Prostate gland (tissue), 2 donors: ENCODE measurements at regions not wholly inside any gene's neighbourhood (a gene's known extent, or its start where the extent isn't known, plus 50 kb on each side); places are given as distances from the start of the nearest gene placed in this dataset.

ENCODE experiments used
- DNase-seq: peaks from one replicate; pipeline ENCODE4 v3.0.0-alpha.2; 2019; ENCODE audit warnings: low spot score
- H3K27ac ChIP-seq, 2 donors: fragments of 200-600 bp; sonication (generic); 2 replicates each; pipeline ENCODE4 v1.5.1; 2017 to 2019
- H3K27me3 ChIP-seq: fragments of 200-600 bp; sonication (generic); replicated peaks from 2 replicates; pipeline ENCODE4 v1.5.1; 2019; ENCODE audit not compliant: insufficient read depth
- H3K36me3 ChIP-seq, 2 donors: fragments of 200-600 bp; sonication (generic); 1 replicate in 1 of 2; 2 replicates in 1 of 2; pipeline versions ENCODE4 v1.5.1 to v1.8.1; 2017 to 2019
- H3K4me1 ChIP-seq: fragments of 200-600 bp; sonication (generic); replicated peaks from 2 replicates; pipeline ENCODE4 v1.5.1; 2019
- H3K4me3 ChIP-seq, 2 donors: fragments of 200-600 bp; sonication (generic); 2 replicates each; pipeline ENCODE4 v1.5.1; 2017 to 2019
- H3K9me3 ChIP-seq: fragments of 200-600 bp; sonication (generic); 2 replicates; pipeline ENCODE4 v1.5.1; 2017
- POLR2A ChIP-seq: fragments of 450-650 bp; IDR thresholded peaks from one replicate; pipeline ENCODE4 v1.6.1; 2016; ENCODE audit warnings: antibody characterized with exemption, mild to moderate bottlenecking
- POLR2AphosphoS5 ChIP-seq: sonication (generic); formaldehyde crosslinking; IDR thresholded peaks from one replicate; pipeline ENCODE4 v1.6.1; 2017; ENCODE audit warnings: antibody characterized with exemption
- WGBS: methylation state at CpG from one replicate; pipeline ENCODE4 v1.1.5; 2018; 5-methylcytosine and 5-hydroxymethylcytosine counted together
- intact Hi-C: fragments of 100-400 bp; cut with DNase I; formaldehyde crosslinking; loops from one replicate; pipeline ENCODE4 v1.14.2; 2022
- TF ChIP-seq, protein P1 (sequence below), 4 experiments: fragments of 200-600 bp in 2 of 4; fragments of 450-650 bp in 2 of 4; sonication (generic) in 2 of 4; IDR thresholded peaks; 1 replicate in 3 of 4; 2 replicates in 1 of 4; pipeline ENCODE4 v1.5.1; 2016 to 2019; ENCODE audit warnings: antibody characterized with exemption in 4 of 4, mild to moderate bottlenecking in 2 of 4, moderate library complexity in 2 of 4

DNA sequence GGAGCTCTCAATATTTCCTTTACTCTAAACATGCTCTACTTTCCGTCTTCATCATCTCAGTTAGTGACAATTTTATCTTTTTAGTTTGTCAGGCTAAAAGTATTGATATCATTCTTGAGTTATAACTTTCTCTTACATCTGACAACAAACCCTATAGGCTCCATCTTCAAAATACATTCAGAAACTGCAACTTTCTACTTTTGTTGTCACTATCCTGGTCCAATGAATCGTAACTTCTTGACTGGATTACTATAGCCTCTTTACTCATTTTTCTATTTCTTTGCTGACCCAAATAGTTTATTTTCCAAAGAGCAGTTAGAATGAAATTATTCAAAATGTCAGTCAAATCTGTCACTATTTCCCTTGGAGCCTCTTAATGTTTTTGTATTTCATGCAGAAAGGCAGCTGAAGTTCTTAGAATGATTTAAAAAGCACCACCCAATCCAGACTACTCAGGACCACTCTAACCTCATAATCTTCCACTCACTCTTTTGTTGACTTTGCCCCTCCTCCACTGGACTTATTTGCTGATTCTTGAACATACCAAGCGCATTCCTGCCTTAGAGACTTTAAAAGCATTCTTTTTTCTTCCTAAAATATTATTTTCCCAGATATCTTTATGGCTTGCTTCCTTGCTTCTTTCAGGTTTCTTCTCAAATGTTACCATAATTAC, 119.9 kb upstream of the CBLB start:
- Histone ChIP-seq H3K27me3 (no peaks in the 10 kb centered on the region), H3K9me3 (no peaks in the 10 kb centered on the region), H3K4me1 (no peaks in the 10 kb centered on the region), H3K4me3 (no peak overlapping the region), H3K36me3 (no peaks in the 10 kb centered on the region), H3K27ac (no peak overlapping the region)
- no peak for TF ChIP-seq POLR2AphosphoS5
- TF ChIP-seq, protein P1, sequence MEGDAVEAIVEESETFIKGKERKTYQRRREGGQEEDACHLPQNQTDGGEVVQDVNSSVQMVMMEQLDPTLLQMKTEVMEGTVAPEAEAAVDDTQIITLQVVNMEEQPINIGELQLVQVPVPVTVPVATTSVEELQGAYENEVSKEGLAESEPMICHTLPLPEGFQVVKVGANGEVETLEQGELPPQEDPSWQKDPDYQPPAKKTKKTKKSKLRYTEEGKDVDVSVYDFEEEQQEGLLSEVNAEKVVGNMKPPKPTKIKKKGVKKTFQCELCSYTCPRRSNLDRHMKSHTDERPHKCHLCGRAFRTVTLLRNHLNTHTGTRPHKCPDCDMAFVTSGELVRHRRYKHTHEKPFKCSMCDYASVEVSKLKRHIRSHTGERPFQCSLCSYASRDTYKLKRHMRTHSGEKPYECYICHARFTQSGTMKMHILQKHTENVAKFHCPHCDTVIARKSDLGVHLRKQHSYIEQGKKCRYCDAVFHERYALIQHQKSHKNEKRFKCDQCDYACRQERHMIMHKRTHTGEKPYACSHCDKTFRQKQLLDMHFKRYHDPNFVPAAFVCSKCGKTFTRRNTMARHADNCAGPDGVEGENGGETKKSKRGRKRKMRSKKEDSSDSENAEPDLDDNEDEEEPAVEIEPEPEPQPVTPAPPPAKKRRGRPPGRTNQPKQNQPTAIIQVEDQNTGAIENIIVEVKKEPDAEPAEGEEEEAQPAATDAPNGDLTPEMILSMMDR (IDR thresholded peaks at IDR 0.05): no peak
- no peak for TF ChIP-seq POLR2A
- no peak for DNase-seq
- intact Hi-C loops: no loop called here
- 93% methylated on average over 3 of the region's 3 CpGs for WGBS

DNA sequence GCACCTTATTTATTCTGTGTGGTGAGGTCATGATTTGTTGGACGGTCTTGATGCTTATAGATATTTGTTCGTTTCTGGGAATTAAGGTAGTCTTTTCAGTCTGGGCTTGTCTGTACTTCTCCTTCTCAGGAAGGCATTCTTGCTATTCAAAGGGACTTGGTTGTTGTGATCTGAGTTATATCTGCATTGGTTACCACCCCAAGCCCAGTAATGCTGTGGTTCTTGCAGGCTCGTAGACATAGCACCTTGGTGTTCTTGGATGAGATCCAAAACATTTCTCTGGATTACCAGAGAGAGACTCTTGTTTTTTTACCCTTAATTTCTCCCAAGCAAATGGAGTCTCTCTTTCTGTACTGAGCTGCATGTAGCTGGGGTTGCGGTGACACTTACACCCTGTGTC, 128.0 kb upstream of the CBLB start:
- Histone ChIP-seq H3K27ac (no peak overlapping the region), H3K36me3 (no peaks in the 10 kb centered on the region), H3K9me3 (no peaks in the 10 kb centered on the region), H3K4me1 (no peaks in the 10 kb centered on the region), H3K27me3 (no peaks in the 10 kb centered on the region), H3K4me3 (no peak overlapping the region)
- DNase-seq: no peak
- intact Hi-C loops: no loop called here
- WGBS: 66% methylated on average over 4 of the region's 4 CpGs
- TF ChIP-seq POLR2A (no peak), POLR2AphosphoS5 (no peak)
- TF ChIP-seq, protein P1 (IDR thresholded peaks at IDR 0.05): no peak

DNA sequence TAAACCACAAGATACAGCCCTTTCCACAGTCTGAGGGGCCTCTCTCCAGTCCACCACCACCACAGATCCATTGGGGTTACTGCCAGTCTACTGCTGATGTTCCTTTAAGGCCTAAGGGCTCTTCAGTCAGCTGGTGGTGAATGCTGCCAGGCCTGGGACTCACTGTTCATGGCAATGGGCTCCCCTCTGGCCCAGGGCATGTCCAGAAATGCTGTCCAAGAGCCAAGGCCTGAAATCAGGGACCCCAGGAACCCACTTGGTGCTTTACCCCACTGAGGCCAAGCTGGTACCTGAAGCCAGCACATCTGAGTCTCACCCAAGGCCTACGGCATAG, 128.6 kb upstream of the CBLB start:
- 88% methylated on average over 1 of the region's 1 CpG for WGBS
- intact Hi-C loops: no loop called here
- Histone ChIP-seq H3K4me3 (no peak overlapping the region), H3K9me3 (no peaks in the 10 kb centered on the region), H3K4me1 (no peaks in the 10 kb centered on the region), H3K27me3 (no peaks in the 10 kb centered on the region), H3K27ac (no peak overlapping the region), H3K36me3 (no peaks in the 10 kb centered on the region)
- no peak for DNase-seq
- TF ChIP-seq, protein P1 (IDR thresholded peaks at IDR 0.05): no peak
- no peak for TF ChIP-seq POLR2AphosphoS5
- TF ChIP-seq POLR2A: no peak

DNA sequence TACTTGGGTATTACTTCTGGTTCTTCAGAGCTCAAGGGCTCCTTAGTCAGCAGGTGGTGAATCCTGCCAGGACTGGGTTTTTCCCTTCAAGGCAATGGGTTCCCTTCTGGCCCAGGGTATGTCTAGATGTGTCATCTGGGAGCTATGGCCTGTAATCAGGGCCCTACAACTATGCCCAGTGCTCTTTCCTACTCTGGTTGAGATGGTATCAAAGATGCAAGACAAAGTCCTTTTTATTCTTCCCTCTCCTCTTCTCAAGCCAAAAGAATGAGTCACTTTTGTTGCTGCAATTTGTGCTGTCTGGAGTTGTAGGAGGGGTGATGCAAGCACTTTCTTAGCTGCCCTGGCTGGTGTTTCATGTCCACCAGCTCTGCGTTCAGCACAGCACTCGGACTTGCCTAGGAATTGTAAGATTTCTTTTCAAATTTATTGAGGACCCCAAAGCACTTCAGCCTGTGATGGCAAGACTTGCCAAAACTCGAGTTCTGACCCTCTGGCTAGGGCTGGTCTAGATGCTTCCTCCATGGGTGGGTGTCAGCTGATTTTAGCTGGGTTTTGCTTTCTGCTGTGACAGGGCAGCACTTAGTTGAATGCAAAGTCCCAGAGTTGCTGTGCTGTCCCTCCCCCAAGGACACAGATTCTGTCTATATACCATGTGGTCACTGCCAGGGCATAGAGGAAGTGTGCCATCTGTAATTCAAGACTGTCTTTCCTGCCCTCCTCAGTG, 129.2 kb upstream of the CBLB start:
- intact Hi-C loops: no loop called here
- H3K4me1 ChIP-seq: no peaks in the 10 kb centered on the region
- no peaks in the 10 kb centered on the region for H3K9me3 ChIP-seq
- H3K36me3 ChIP-seq: no peaks in the 10 kb centered on the region
- H3K4me3 ChIP-seq: no peak overlapping the region
- H3K27me3 ChIP-seq: no peaks in the 10 kb centered on the region
- H3K27ac ChIP-seq: no peak overlapping the region
- no peak for DNase-seq
- TF ChIP-seq POLR2A (no peak), POLR2AphosphoS5 (no peak)
- TF ChIP-seq, protein P1 (IDR thresholded peaks at IDR 0.05): no peak
- 87% methylated on average over 3 of the region's 3 CpGs for WGBS

DNA sequence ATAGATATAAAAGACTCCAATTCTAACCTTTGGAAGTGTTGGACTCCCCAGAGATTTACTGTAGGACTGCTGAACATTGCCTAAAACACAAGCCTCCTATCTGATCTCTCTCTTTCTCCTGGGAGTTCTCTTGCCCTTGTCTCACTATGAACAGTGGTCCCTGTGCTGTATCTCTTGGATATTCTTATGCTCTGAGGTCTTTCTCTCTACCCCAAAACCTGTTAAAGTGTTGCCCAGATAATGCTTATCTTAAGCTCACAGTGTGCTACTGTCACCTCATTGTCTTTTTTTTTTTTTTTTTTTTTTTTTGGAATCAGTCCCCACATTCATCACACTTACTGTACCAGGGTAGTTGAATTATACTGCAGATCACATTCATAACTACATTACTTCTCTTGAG, 131.0 kb upstream of the CBLB start:
- no peaks in the 10 kb centered on the region for H3K27me3 ChIP-seq
- DNase-seq: no peak
- H3K4me1 ChIP-seq: no peaks in the 10 kb centered on the region
- H3K36me3 ChIP-seq: no peaks in the 10 kb centered on the region
- H3K4me3 ChIP-seq: no peak overlapping the region
- intact Hi-C loops: no loop called here
- no peaks in the 10 kb centered on the region for H3K9me3 ChIP-seq
- H3K27ac ChIP-seq: no peak overlapping the region
- TF ChIP-seq, protein P1 (IDR thresholded peaks at IDR 0.05): no peak
- no peak for TF ChIP-seq POLR2AphosphoS5
- no peak for TF ChIP-seq POLR2A
